T-helper 2 cell treated with Interferon-gamma antibody and Interleukin-4, amounts not matched to agents 5 μg/mL and 100 μg/mL, for 36 hours (primary cell): ENCODE measurements at regions not wholly inside any gene's neighbourhood (a gene's known extent, or its start where the extent isn't known, plus 50 kb on each side); places are given as distances from the start of the nearest gene placed in this dataset.

ENCODE experiments used
- DNase-seq: peaks from one replicate; pipeline ENCODE4 v3.0.0; 2021; ENCODE audit warnings: low spot score
- H3K27ac Mint-ChIP-seq: one replicate; pipeline ENCODE4 v1.8.0; 2021; ENCODE audit warnings: mild to moderate bottlenecking, mixed read lengths
- H3K27me3 Mint-ChIP-seq: one replicate; pipeline ENCODE4 v1.8.0; 2021; ENCODE audit warnings: low read depth, mixed read lengths
- H3K36me3 Mint-ChIP-seq: one replicate; pipeline ENCODE4 v1.8.0; 2021; ENCODE audit warnings: low read depth, mixed read lengths
- H3K4me1 Mint-ChIP-seq: one replicate; pipeline ENCODE4 v1.8.0; 2021; ENCODE audit warnings: low read depth, mixed read lengths
- H3K4me3 Mint-ChIP-seq: one replicate; pipeline ENCODE4 v1.8.0; 2022; ENCODE audit warnings: mild to moderate bottlenecking, moderate library complexity, mixed read lengths
- H3K9me3 Mint-ChIP-seq: one replicate; pipeline ENCODE4 v1.8.0; 2021; ENCODE audit warnings: mixed read lengths

- no peaks in the 10 kb centered on the region for H3K4me1 Mint-ChIP-seq
- H3K27me3 Mint-ChIP-seq: no peaks in the 10 kb centered on the region
- DNase-seq: no peak
- H3K27ac Mint-ChIP-seq: no peak overlapping the region
- H3K4me3 Mint-ChIP-seq: no peak overlapping the region
- H3K9me3 Mint-ChIP-seq: peaks cover 20% of the 10 kb centered on the region
- H3K36me3 Mint-ChIP-seq: no peaks in the 10 kb centered on the region
Observed at GRCh38 chr3:76958274-76958673, 81.6 kb upstream of the ROBO2 start.

- no peaks in the 10 kb centered on the region for H3K27me3 Mint-ChIP-seq
Observed at GRCh38 chr3:76958861-76959260, 81.0 kb upstream of the ROBO2 start.

DNA sequence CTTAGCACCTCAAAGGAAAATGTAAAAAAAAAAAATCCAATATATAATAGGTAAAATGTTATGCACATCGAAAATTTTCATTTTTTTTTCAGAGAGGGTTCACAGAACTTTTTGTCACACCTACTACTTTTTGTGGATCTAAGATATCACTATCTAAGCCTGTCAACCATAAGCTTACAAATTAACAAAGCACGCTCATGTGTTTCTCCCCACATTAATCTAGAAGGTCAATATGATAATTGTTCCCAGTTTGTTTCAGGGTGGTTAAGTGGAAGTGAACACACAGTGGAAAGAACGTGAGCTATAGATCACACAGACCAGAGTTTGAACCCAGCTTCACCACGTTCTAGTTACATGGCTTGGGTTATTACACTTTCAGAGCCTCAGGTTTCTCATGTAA is 78.6 kb upstream of the ROBO2 start:
- H3K9me3 Mint-ChIP-seq: peaks cover 10% of the 10 kb centered on the region
- H3K36me3 Mint-ChIP-seq: no peaks in the 10 kb centered on the region
- no peak overlapping the region for H3K4me3 Mint-ChIP-seq
- no peaks in the 10 kb centered on the region for H3K4me1 Mint-ChIP-seq
- H3K27me3 Mint-ChIP-seq: no peaks in the 10 kb centered on the region
- H3K27ac Mint-ChIP-seq: no peak overlapping the region
- DNase-seq: no peak

More at GRCh38 chr3:76958861-76959260, 81.0 kb upstream of the ROBO2 start:
- H3K4me1 Mint-ChIP-seq: no peaks in the 10 kb centered on the region
- no peak overlapping the region for H3K4me3 Mint-ChIP-seq
- H3K27ac Mint-ChIP-seq: no peak overlapping the region
- peaks cover 18% of the 10 kb centered on the region for H3K9me3 Mint-ChIP-seq
- H3K36me3 Mint-ChIP-seq: no peaks in the 10 kb centered on the region
- no peak for DNase-seq

- Mint-ChIP-seq H3K27me3 (no peaks in the 10 kb centered on the region), H3K4me3 (no peak overlapping the region), H3K36me3 (no peaks in the 10 kb centered on the region), H3K27ac (no peak overlapping the region), H3K4me1 (no peaks in the 10 kb centered on the region), H3K9me3 (peaks cover 16% of the 10 kb centered on the region)
- no peak for DNase-seq
Observed at GRCh38 chr3:76965122-76965725, 74.7 kb upstream of the ROBO2 start.

DNA sequence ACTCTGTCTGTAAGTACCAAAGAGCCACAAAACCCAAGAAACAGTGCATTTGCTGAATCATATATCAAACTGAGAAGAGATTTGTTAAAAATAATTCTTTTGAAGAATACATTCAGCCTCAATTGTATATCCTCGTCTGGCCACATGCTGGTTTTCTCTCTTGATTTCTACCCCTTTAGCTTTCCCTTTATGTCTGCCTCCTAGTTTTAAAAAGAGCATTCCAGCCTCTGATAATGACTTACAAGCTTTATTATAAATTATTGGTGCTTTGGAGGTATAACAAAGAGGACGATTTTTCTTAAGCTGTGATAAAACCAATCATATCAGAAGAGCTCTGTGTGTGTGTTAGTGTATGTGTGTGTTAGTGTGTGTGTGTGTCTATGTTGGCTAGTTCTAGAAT is 70.4 kb upstream of the ROBO2 start:
- Mint-ChIP-seq H3K27ac (no peak overlapping the region), H3K4me1 (no peaks in the 10 kb centered on the region), H3K27me3 (no peaks in the 10 kb centered on the region), H3K36me3 (no peaks in the 10 kb centered on the region), H3K9me3 (peaks cover 16% of the 10 kb centered on the region), H3K4me3 (no peak overlapping the region)
- no peak for DNase-seq

DNA sequence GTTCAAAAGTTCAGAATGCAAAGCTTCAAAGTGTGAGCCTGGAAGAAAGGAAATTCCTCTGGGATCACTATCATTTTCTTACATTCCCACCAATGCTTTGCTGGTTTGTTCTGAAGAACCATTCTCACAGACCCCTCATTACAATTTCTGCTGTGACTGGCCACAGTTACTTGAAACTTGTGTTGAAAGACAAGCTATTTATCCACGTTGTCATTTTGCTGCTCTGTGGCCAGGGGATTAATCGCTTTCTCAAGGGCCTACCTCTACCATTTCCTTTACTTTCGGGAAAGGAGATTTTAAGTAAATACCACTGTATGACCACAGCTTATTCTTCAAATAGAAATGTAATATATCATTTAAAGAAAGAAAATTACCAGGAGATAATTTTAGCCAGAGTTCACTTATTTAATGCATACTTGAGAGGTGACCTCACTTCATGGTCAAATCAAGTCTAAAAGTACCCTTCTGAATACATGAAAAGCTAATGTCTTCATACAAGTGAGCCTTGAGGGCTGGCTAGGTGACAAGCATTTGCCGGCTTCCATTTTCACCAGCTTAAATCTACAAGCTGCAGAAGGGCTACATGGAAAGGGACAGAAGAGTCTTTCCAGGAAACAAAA is 69.8 kb upstream of the ROBO2 start:
- H3K36me3 Mint-ChIP-seq: no peaks in the 10 kb centered on the region
- H3K9me3 Mint-ChIP-seq: peaks cover 14% of the 10 kb centered on the region
- no peak for DNase-seq
- H3K4me3 Mint-ChIP-seq: no peak overlapping the region
- no peak overlapping the region for H3K27ac Mint-ChIP-seq
- no peaks in the 10 kb centered on the region for H3K4me1 Mint-ChIP-seq
- no peaks in the 10 kb centered on the region for H3K27me3 Mint-ChIP-seq

- Mint-ChIP-seq H3K4me3 (no peak overlapping the region), H3K27me3 (no peaks in the 10 kb centered on the region), H3K36me3 (no peaks in the 10 kb centered on the region), H3K4me1 (no peaks in the 10 kb centered on the region), H3K9me3 (peaks cover 5% of the 10 kb centered on the region), H3K27ac (no peak overlapping the region)
- DNase-seq: no peak
Observed at GRCh38 chr3:76972624-76973296, 67.1 kb upstream of the ROBO2 start.

DNA sequence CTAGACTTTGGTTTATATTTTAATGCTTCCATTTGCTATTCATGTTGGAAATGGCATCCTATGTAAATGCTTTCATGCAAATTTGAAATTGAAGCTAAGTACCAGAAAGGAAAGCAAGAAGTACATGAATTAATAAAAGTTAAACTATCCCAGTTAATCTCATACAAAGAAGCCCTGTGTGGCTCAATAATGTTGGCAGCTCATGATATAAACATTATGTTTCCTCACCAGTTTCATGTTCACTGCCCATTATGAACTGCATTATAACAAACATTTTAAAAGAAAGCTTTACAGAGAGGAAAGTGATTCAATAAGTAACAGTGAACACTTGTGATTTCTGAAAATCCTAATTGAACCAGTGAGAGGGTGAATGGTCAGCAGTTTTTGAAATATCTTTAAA is 62.9 kb upstream of the ROBO2 start:
- DNase-seq: no peak
- Mint-ChIP-seq H3K4me1 (no peaks in the 10 kb centered on the region), H3K36me3 (no peaks in the 10 kb centered on the region), H3K4me3 (no peak overlapping the region), H3K27ac (no peak overlapping the region), H3K9me3 (peaks cover 9% of the 10 kb centered on the region), H3K27me3 (no peaks in the 10 kb centered on the region)

GRCh38 chr3:76985645-76986044 is 54.3 kb upstream of the ROBO2 start:
- Mint-ChIP-seq H3K4me3 (no peak overlapping the region), H3K27ac (no peak overlapping the region), H3K27me3 (no peaks in the 10 kb centered on the region), H3K9me3 (peaks cover 9% of the 10 kb centered on the region), H3K4me1 (no peaks in the 10 kb centered on the region), H3K36me3 (no peaks in the 10 kb centered on the region)
- no peak for DNase-seq

- no peaks in the 10 kb centered on the region for H3K4me1 Mint-ChIP-seq
Observed at GRCh38 chr3:76986876-76987474, 52.9 kb upstream of the ROBO2 start.

More at GRCh38 chr3:76986876-76987474, 52.9 kb upstream of the ROBO2 start:
- Mint-ChIP-seq H3K9me3 (peaks cover 12% of the 10 kb centered on the region), H3K4me3 (no peak overlapping the region), H3K36me3 (no peaks in the 10 kb centered on the region), H3K27me3 (no peaks in the 10 kb centered on the region), H3K27ac (no peak overlapping the region)
- no peak for DNase-seq
